ENCODE measurements at regions not wholly inside any gene's neighbourhood (a gene's known extent, or its start where the extent isn't known, plus 50 kb on each side); places are given as distances from the start of the nearest gene placed in this dataset.
A peak's percentile ranks its signal among the peaks of the same experiment; 100 is the strongest.

- CTCF ChIA-PET, result interaction anchor here (0.6 to 11.6 kb wide), 37 partner anchors 9 to 1331 kb away, joined by 3 to 327 read pairs (median 5); partner anchors contain the start of gene CNIH3
- Histone ChIP-seq H3K27ac (ENCODE audit: low read depth, low read length) (no peak overlapping the region), H3K4me3 (ENCODE audit: low read depth, low read length) (no peak overlapping the region), H3K9me3 (ENCODE audit: control insufficient read depth, insufficient read depth, low read length) (no peaks in the 10 kb centered on the region), H3K27me3 (ENCODE audit: control insufficient read depth, insufficient read depth, low read length) (peaks cover 3% of the 10 kb centered on the region)
- POLR2A ChIA-PET, result no interaction called here
- peak; percentile 81 for TF ChIP-seq CTCF (IDR thresholded peaks at IDR 0.05; ENCODE audit: low read depth, low read length)
- DNase-seq (ENCODE audit: low read depth, low spot score), result peak; percentile 30
Observed at GRCh38 chr1:224852901-224853568, 76.4 kb upstream of the DNAH14 start.

- Histone ChIP-seq H3K4me3 (ENCODE audit: low read depth, low read length) (no peak overlapping the region), H3K9me3 (ENCODE audit: control insufficient read depth, insufficient read depth, low read length) (no peaks in the 10 kb centered on the region), H3K27me3 (ENCODE audit: control insufficient read depth, insufficient read depth, low read length) (peaks cover 7% of the 10 kb centered on the region), H3K27ac (ENCODE audit: low read depth, low read length) (no peak overlapping the region)
- POLR2A ChIA-PET, result no interaction called here
- DNase-seq (ENCODE audit: low read depth, low spot score), result no peak
- no peak for TF ChIP-seq CTCF (IDR thresholded peaks at IDR 0.05; ENCODE audit: low read depth, low read length)
- CTCF ChIA-PET, result interaction anchor here (0.9 to 11.6 kb wide), 5 partner anchors 38 to 343 kb away, joined by 3 to 327 read pairs (median 11); no protein-coding TSS in a partner anchor
Observed at GRCh38 chr1:224856973-224857372, 72.5 kb upstream of the DNAH14 start.

DNA sequence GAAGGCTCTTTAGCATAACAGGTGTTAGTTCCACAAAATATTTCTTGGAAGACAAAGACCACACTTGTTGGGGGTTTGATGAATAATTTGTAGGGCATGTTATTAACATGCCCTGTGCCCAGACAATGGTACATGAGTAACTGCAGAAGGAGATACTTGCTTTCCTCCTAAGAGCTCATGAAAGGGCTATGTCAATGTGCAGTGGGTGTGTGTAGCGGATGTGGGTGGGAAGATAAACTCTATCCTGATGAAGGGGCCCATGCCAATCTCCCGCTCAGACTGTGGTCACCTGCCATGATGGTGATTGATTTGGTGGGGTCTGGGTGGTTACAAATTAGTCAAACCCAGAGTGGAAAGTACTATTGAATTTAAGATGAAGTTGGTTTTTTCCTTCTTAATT lies 69.8 kb upstream of the DNAH14 start:
- H3K9me3 ChIP-seq (ENCODE audit: control insufficient read depth, insufficient read depth, low read length), result no peaks in the 10 kb centered on the region
- no peak overlapping the region for H3K27ac ChIP-seq (ENCODE audit: low read depth, low read length)
- H3K4me3 ChIP-seq (ENCODE audit: low read depth, low read length), result no peak overlapping the region
- DNase-seq (ENCODE audit: low read depth, low spot score), result no peak
- ChIA-PET CTCF (interaction anchor here (1.5 to 11.6 kb wide), 3 partner anchors 8 to 346 kb away, joined by 3 to 327 read pairs (median 52); no protein-coding TSS in a partner anchor), POLR2A (no interaction called here)
- peaks cover 7% of the 10 kb centered on the region for H3K27me3 ChIP-seq (ENCODE audit: control insufficient read depth, insufficient read depth, low read length)
- TF ChIP-seq CTCF (IDR thresholded peaks at IDR 0.05; ENCODE audit: low read depth, low read length), result no peak

DNA sequence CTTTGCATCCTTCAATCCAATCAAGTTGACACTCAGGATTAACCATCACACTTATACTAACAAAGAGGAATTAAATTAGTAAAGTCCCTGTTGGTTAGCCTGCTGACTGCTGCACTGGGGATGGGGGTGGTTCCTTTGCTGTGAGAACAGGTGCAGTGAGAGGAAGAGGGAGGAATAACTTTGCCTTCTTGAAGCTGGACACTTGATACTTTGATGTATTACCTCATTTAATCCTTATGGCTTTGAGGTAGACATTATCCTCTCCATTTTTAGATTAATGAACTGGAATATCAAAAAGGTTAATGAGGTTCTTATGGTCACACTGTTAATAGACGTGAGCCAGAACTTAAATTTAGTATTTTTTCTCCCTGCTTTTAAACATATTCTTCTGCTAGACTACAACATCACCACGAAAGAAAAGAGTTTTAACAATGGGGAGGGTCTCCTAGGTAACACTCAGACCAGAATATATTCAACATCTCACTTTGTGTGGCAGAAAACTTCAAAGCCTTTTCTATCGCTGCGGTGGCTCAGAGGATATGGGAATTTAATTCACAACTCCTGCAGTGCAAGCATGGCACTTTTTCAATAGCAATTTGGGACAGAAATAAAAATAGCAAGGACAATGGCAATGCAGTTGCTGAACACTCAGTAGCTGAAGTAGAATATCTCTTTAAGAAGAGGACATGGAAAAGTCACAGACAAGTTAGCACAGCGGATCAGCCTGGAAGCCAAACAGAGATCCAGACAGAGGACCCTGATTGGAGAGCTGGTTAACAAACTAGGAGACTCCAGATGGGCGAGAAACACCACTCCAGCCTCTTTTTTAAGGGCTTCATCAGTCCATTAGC lies 68.8 kb upstream of the DNAH14 start:
- H3K27me3 ChIP-seq (ENCODE audit: control insufficient read depth, insufficient read depth, low read length), result peaks cover 7% of the 10 kb centered on the region
- ChIA-PET POLR2A (no interaction called here), CTCF (interaction anchor here (1.1 to 5.1 kb wide), 3 partner anchors 9 to 348 kb away, joined by 3 to 52 read pairs (median 4); no protein-coding TSS in a partner anchor)
- no peak for DNase-seq (ENCODE audit: low read depth, low spot score)
- H3K4me3 ChIP-seq (ENCODE audit: low read depth, low read length), result no peak overlapping the region
- H3K27ac ChIP-seq (ENCODE audit: low read depth, low read length), result no peak overlapping the region
- no peaks in the 10 kb centered on the region for H3K9me3 ChIP-seq (ENCODE audit: control insufficient read depth, insufficient read depth, low read length)
- no peak for TF ChIP-seq CTCF (IDR thresholded peaks at IDR 0.05; ENCODE audit: low read depth, low read length)

DNA sequence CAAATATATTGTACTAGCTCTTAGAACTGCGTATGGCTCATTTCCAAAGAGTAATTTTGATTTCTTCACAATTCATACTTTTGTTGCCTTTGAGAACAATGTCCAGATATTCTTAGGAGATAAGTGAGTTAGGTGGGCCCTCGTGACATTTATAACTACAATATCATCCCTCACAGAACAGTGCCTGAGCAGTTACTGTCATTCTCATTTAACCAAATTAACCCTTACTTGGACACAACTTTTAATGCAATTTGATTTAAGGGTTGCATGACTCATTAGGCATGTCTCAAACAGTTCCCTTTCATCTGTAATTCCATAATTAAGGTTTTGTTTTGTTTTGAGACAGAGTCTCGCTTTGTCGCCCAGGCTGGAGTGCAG lies 68.1 kb upstream of the DNAH14 start:
- Histone ChIP-seq H3K27me3 (ENCODE audit: control insufficient read depth, insufficient read depth, low read length) (peaks cover 7% of the 10 kb centered on the region), H3K9me3 (ENCODE audit: control insufficient read depth, insufficient read depth, low read length) (no peaks in the 10 kb centered on the region), H3K27ac (ENCODE audit: low read depth, low read length) (no peak overlapping the region), H3K4me3 (ENCODE audit: low read depth, low read length) (no peak overlapping the region)
- no peak for TF ChIP-seq CTCF (IDR thresholded peaks at IDR 0.05; ENCODE audit: low read depth, low read length)
- ChIA-PET CTCF (interaction anchor here (1.1 to 5.1 kb wide), 2 partner anchors 10 to 348 kb away, joined by 4 to 52 read pairs; no protein-coding TSS in a partner anchor), POLR2A (no interaction called here)
- DNase-seq (ENCODE audit: low read depth, low spot score), result no peak

All from AG04450 (cell line).